DOHH2 (cell line): ENCODE measurements at regions not wholly inside any gene's neighbourhood (a gene's known extent, or its start where the extent isn't known, plus 50 kb on each side); places are given as distances from the start of the nearest gene placed in this dataset.

Experiments used
- CTCF ChIP-seq: fragments of 200-600 bp; sonication (generic); IDR thresholded peaks from one replicate; pipeline ENCODE4 v1.5.1; 2014; ENCODE audit warnings: antibody characterized with exemption, mild to moderate bottlenecking, low read depth, low read length; ENCODE audit not compliant: poor library complexity, severe bottlenecking
- EZH2phosphoT487 ChIP-seq: fragments of 200-600 bp; sonication (generic); IDR thresholded peaks from 2 replicates; pipeline ENCODE4 v1.6.1; 2017; ENCODE audit warnings: borderline replicate concordance, mild to moderate bottlenecking, antibody characterized with exemption, low read length, moderate library complexity, mixed read lengths

DNA sequence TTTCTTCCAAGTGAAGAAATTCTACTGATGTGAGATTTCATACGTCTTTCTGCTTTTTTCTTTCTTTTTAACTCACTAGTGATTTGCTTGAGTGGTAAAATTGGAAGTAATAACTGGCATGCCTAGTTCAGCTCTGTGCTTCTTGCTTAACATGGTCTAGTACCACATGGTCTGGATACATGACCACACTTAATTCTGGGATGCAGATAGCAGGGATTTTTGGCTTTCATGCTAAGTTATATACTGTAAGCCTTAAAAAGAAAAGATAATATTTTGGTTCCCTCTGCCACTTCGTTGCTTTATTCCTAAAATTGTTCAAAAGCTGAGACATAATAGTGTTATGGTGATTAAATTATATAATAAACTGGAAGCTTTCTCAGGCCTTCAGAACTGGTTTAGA lies 174.3 kb downstream of the OXSM start:
- TF ChIP-seq CTCF (no peak), EZH2phosphoT487 (no peak)
